H9 (cell line): ENCODE measurements at regions not wholly inside any gene's neighbourhood (a gene's known extent, or its start where the extent isn't known, plus 50 kb on each side); places are given as distances from the start of the nearest gene placed in this dataset.

Source experiments
- DNase-seq: peaks from one replicate; pipeline ENCODE4 v3.0.0-alpha.2; 2017
- H2AFZ ChIP-seq: one replicate; pipeline ENCODE4 v1.6.1; 2013; ENCODE audit warnings: mild to moderate bottlenecking, low read length, control low read depth, moderate library complexity
- H2AK5ac ChIP-seq: 2 replicates; pipeline ENCODE4 v1.6.1; 2013; ENCODE audit warnings: low read length, control low read depth, mixed read lengths; ENCODE audit not compliant: insufficient read length
- H2BK120ac ChIP-seq: one replicate; pipeline ENCODE4 v1.6.1; 2013; ENCODE audit warnings: low read depth, mild to moderate bottlenecking, low read length, control low read depth, inconsistent platforms; ENCODE audit not compliant: poor library complexity, severe bottlenecking
- H2BK12ac ChIP-seq: 2 replicates; pipeline ENCODE4 v1.6.1; 2013; ENCODE audit warnings: low read length, control low read depth, mixed read lengths, low read depth; ENCODE audit not compliant: insufficient read length
- H2BK15ac ChIP-seq: 2 replicates; pipeline ENCODE4 v1.6.1; 2013; ENCODE audit warnings: low read depth, low read length, control low read depth
- H2BK20ac ChIP-seq: one replicate; pipeline ENCODE4 v1.6.1; 2013; ENCODE audit warnings: low read depth, mild to moderate bottlenecking, low read length, control low read depth, inconsistent platforms; ENCODE audit not compliant: poor library complexity, severe bottlenecking
- H2BK5ac ChIP-seq: 2 replicates; pipeline ENCODE4 v1.6.1; 2013; ENCODE audit warnings: low read length, control low read depth, mixed read lengths; ENCODE audit not compliant: insufficient read length
- H3K14ac ChIP-seq: 2 replicates; pipeline ENCODE4 v1.6.1; 2013; ENCODE audit warnings: low read length, control low read depth; ENCODE audit not compliant: insufficient read depth
- H3K18ac ChIP-seq: 2 replicates; pipeline ENCODE4 v1.6.1; 2013; ENCODE audit warnings: low read depth, mild to moderate bottlenecking, mixed read lengths, low read length, control low read depth; ENCODE audit not compliant: insufficient read length
- H3K23ac ChIP-seq: 2 replicates; pipeline ENCODE4 v1.6.1; 2013; ENCODE audit warnings: low read length, control low read depth, mixed read lengths, low read depth; ENCODE audit not compliant: insufficient read length
- H3K23me2 ChIP-seq: 2 replicates; pipeline ENCODE4 v1.6.1; 2013; ENCODE audit warnings: low read depth, mild to moderate bottlenecking, mixed read lengths, low read length, control low read depth; ENCODE audit not compliant: insufficient read length, poor library complexity, severe bottlenecking
- H3K27ac ChIP-seq: 2 replicates; pipeline ENCODE4 v1.5.1; 2013; ENCODE audit warnings: low read length, control low read depth, mixed read lengths, low read depth; ENCODE audit not compliant: insufficient read length
- H3K27me3 ChIP-seq: 2 replicates; pipeline ENCODE4 v1.6.1; 2013; ENCODE audit warnings: low read length, control low read depth, inconsistent platforms; ENCODE audit not compliant: insufficient read depth
- H3K4ac ChIP-seq: 2 replicates; pipeline ENCODE4 v1.6.1; 2013; ENCODE audit warnings: low read depth, mild to moderate bottlenecking, control low read depth, inconsistent platforms, low read length, moderate library complexity
- H3K4me1 ChIP-seq: 2 replicates; pipeline ENCODE4 v1.6.1; 2013; ENCODE audit warnings: low read length, control low read depth, inconsistent platforms; ENCODE audit not compliant: insufficient read depth
- H3K4me2 ChIP-seq: 2 replicates; pipeline ENCODE4 v1.6.1; 2013; ENCODE audit warnings: low read length, control low read depth, mixed read lengths; ENCODE audit not compliant: insufficient read length, insufficient read depth
- H3K56ac ChIP-seq: 2 replicates; pipeline ENCODE4 v1.6.1; 2013; ENCODE audit warnings: low read depth, mild to moderate bottlenecking, mixed read lengths, low read length, control low read depth; ENCODE audit not compliant: insufficient read length
- H3K79me1 ChIP-seq: 2 replicates; pipeline ENCODE4 v1.6.1; 2013; ENCODE audit warnings: low read depth, mild to moderate bottlenecking, moderate library complexity, low read length, control low read depth, inconsistent platforms; ENCODE audit not compliant: insufficient read depth, poor library complexity, severe bottlenecking
- H3K79me2 ChIP-seq: 2 replicates; pipeline ENCODE4 v1.6.1; 2013; ENCODE audit warnings: low read length, control low read depth, inconsistent platforms; ENCODE audit not compliant: insufficient read depth
- H3K9ac ChIP-seq: 2 replicates; pipeline ENCODE4 v1.6.1; 2013; ENCODE audit warnings: low read length, control low read depth, mixed read lengths; ENCODE audit not compliant: insufficient read length; ENCODE audit errors: extremely low read depth
- H3K9me3 ChIP-seq: one replicate; pipeline ENCODE4 v1.6.1; 2013; ENCODE audit warnings: low read depth, low read length, inconsistent platforms; ENCODE audit not compliant: control insufficient read depth
- H3T11ph ChIP-seq: one replicate; pipeline ENCODE4 v1.6.1; 2013; ENCODE audit warnings: mild to moderate bottlenecking, low read length, control low read depth, inconsistent platforms
- H4K20me1 ChIP-seq: one replicate; pipeline ENCODE4 v1.6.1; 2013; ENCODE audit not compliant: control insufficient read depth, insufficient read length, insufficient read depth
- H4K5ac ChIP-seq: 2 replicates; pipeline ENCODE4 v1.6.1; 2013; ENCODE audit warnings: low read depth, mild to moderate bottlenecking, mixed read lengths, low read length, control low read depth; ENCODE audit not compliant: insufficient read length
- H4K8ac ChIP-seq: replicated peaks from 2 replicates; pipeline ENCODE4 v1.6.1; 2013; ENCODE audit warnings: low read length, control low read depth, mixed read lengths, low read depth; ENCODE audit not compliant: insufficient read length
- H4K91ac ChIP-seq: 2 replicates; pipeline ENCODE4 v1.6.1; 2013; ENCODE audit warnings: low read depth, mild to moderate bottlenecking, moderate library complexity, mixed read lengths, low read length, control low read depth; ENCODE audit not compliant: insufficient read length
- H3K27ac Mint-ChIP-seq, 3 experiments: 2 replicates in 2 of 3; 3 replicates in 1 of 3; pipeline ENCODE4 v1.8.0; 2020 to 2021; ENCODE audit warnings: mixed read lengths in 3 of 3, mild to moderate bottlenecking in 1 of 3, moderate library complexity in 1 of 3
- H3K27me3 Mint-ChIP-seq: 2 replicates; pipeline ENCODE4 v1.8.0; 2021; ENCODE audit warnings: low read depth, mild to moderate bottlenecking, moderate library complexity, mixed read lengths
- H3K36me3 Mint-ChIP-seq, 3 experiments: 2 replicates in 2 of 3; 3 replicates in 1 of 3; pipeline ENCODE4 v1.8.0; 2020 to 2021; ENCODE audit warnings: low read depth in 3 of 3, mixed read lengths in 3 of 3; ENCODE audit not compliant: insufficient read depth in 1 of 3
- H3K4me1 Mint-ChIP-seq, 2 experiments: 2 replicates each; pipeline ENCODE4 v1.8.0; 2020; ENCODE audit warnings: mixed read lengths in 2 of 2
- H3K4me3 Mint-ChIP-seq, 2 experiments: 2 replicates in 1 of 2; 3 replicates in 1 of 2; pipeline ENCODE4 v1.8.0; 2020 to 2021; ENCODE audit warnings: mild to moderate bottlenecking in 2 of 2, mixed read lengths in 2 of 2, moderate library complexity in 1 of 2
- H3K9me3 Mint-ChIP-seq, 2 experiments: 2 replicates in 1 of 2; 3 replicates in 1 of 2; pipeline ENCODE4 v1.8.0; 2020; ENCODE audit warnings: mild to moderate bottlenecking in 2 of 2, mixed read lengths in 2 of 2, moderate library complexity in 1 of 2
- CTCF ChIP-seq: fragments of 200-600 bp; sonication (generic); conservative IDR thresholded peaks from 3 replicates; pipeline ENCODE4 v1.8.0; 2021; ENCODE audit warnings: antibody characterized with exemption, mild to moderate bottlenecking
- WGBS: extraction: QIAGEN DNeasy Blood & Tissue Kit; methylation state at CpG from one replicate; pipeline ENCODE4 v1.1.7; 2013; ENCODE audit warnings: missing lambda C conversion rate, low lambda C conversion rate, mixed read lengths; ENCODE audit not compliant: insufficient read length; ENCODE audit errors: extremely low coverage; 5-methylcytosine and 5-hydroxymethylcytosine counted together

- no peaks in the 10 kb centered on the region for H3K23me2 ChIP-seq
- H4K20me1 ChIP-seq: no peaks in the 10 kb centered on the region
- no peak overlapping the region for H2BK15ac ChIP-seq
- no peak overlapping the region for H2BK120ac ChIP-seq
- Mint-ChIP-seq H3K36me3 (no peaks in the 10 kb centered on the region; a peak in 1 of 7 replicates), H3K27me3 (no peaks in the 10 kb centered on the region), H3K4me3 (no peak overlapping the region), H3K9me3 (peaks cover 0 to 3% of the 10 kb centered on the region in 2 experiments; a peak in 1 of 5 replicates), H3K27ac (no peak overlapping the region; a peak in 1 of 7 replicates), H3K4me1 (no peaks in the 10 kb centered on the region)
- H3K27ac ChIP-seq: no peak overlapping the region
- no peak overlapping the region for H3K14ac ChIP-seq
- no peak overlapping the region for H3K18ac ChIP-seq
- WGBS: no CpG with 5 or more reads among the region's 3 CpGs
- no peak for TF ChIP-seq CTCF
- no peak overlapping the region for H3K4ac ChIP-seq
- H2BK5ac ChIP-seq: no peak overlapping the region
- H3K9ac ChIP-seq: no peak overlapping the region
- no peaks in the 10 kb centered on the region for H3K79me2 ChIP-seq
- no peak overlapping the region for H2AFZ ChIP-seq
- no peak overlapping the region for H3T11ph ChIP-seq
- H2BK20ac ChIP-seq: no peak overlapping the region
- no peak overlapping the region for H2BK12ac ChIP-seq
- no peak overlapping the region for H2AK5ac ChIP-seq
- H3K4me2 ChIP-seq: no peak overlapping the region
- H3K23ac ChIP-seq: no peak overlapping the region
- H4K91ac ChIP-seq: no peak overlapping the region
- H4K8ac ChIP-seq: no peak overlapping the region
- no peaks in the 10 kb centered on the region for H3K9me3 ChIP-seq
- no peaks in the 10 kb centered on the region for H3K4me1 ChIP-seq
- H4K5ac ChIP-seq: no peak overlapping the region
- DNase-seq: no peak
- no peaks in the 10 kb centered on the region for H3K79me1 ChIP-seq
- no peaks in the 10 kb centered on the region for H3K27me3 ChIP-seq
- no peak overlapping the region for H3K56ac ChIP-seq
Observed at GRCh38 chr9:90175257-90175656, 467.4 kb downstream of the DIRAS2 start.
